Stimulated activated CD8-positive, alpha-beta memory T cell treated with anti-CD3 and anti-CD28 coated beads, Interleukin-4, amount 100 ng/mL, for 24 hours (primary cell): ENCODE measurements at regions not wholly inside any gene's neighbourhood (a gene's known extent, or its start where the extent isn't known, plus 50 kb on each side); places are given as distances from the start of the nearest gene placed in this dataset.

Source experiments
- DNase-seq: peaks from one replicate; pipeline ENCODE4 v3.0.0-alpha.2; 2020; ENCODE audit warnings: low read depth

- no peak for DNase-seq
Observed at GRCh38 chr5:2441495-2442180, 309.8 kb downstream of the IRX2 start.

DNA sequence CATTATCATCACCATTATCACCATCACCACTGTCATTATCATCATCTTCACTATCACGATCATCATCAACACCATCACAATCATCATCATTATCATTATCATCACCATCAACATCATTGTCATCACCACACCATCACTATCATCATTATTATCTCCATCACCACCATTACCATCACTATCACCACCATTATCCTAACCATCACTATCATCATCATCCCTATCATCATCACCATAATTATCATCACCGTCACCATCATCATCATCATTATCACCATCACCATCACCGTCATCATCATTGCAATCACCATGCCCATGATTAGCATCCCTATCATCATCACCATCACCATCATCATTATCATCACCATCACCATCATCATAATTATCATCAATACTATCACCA, 311.9 kb downstream of the IRX2 start:
- DNase-seq = no peak

DNA sequence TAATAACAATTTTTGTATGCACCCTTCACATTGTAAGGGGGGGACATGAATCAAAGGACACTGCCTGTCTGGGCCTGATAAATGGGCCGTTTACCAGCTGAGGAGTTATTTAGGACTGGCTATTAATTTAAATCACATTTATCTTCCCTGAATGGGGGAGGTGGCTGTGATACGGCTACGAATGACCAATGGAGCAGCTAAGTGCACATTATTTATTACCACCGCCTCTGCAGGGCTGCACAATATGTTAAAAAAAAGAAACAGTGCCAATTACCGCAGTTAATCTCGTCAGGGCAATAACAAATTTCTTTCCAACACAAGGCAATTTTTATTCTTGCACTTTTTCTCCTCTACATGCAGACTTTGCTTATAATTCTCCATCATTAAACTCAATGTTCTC, 318.4 kb downstream of the IRX2 start:
- DNase-seq = no peak

GRCh38 chr5:2432076-2432920, 319.2 kb downstream of the IRX2 start:
- DNase-seq = no peak

DNA sequence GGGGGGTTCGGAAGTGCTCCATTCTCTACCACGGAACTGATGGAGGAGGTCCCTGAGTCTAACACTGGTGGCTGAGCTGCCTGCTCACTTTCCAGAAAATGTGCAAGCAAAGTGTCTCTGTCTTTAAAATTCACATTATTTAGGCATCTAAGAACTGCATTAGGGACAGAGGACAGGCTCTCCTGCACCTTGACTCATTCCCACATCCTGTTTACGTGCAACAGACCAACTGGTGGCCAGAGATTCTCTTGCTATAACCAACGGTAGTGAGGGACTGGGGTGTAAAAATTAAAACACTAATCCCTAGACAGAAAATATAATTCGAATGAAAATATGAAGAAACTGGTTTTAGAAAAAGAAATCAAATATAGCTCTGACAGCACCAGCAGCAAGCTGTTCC, 320.9 kb downstream of the IRX2 start:
- no peak for DNase-seq

- no peak for DNase-seq
Observed at GRCh38 chr5:2427983-2428382, 323.5 kb downstream of the IRX2 start.

GRCh38 chr5:2423634-2424033, 327.8 kb downstream of the IRX2 start:
- no peak for DNase-seq

- no peak for DNase-seq
Observed at GRCh38 chr5:2417301-2417700, 334.2 kb downstream of the IRX2 start.

GRCh38 chr5:2415678-2416077, 335.8 kb downstream of the IRX2 start:
- no peak for DNase-seq

DNA sequence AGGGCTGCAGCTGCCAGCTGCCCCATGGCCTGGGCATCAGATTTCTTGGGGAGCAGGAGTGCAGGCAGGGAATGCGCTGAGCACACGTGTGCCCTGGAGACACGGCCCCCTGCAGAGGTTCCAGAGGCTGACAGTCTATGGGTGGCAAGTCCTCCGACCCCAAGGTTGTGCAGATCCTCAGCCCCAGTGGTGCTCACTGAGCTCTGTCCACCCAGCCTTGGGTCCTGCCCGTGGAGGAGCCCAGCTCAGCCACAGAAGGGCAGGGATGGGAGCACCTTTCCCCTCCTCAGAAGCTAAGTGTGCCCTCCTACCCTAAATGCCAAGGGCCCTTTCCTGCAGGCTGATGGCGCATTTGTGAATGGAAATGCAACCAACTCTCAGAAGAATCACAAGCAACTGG, 341.0 kb downstream of the IRX2 start:
- no peak for DNase-seq

DNA sequence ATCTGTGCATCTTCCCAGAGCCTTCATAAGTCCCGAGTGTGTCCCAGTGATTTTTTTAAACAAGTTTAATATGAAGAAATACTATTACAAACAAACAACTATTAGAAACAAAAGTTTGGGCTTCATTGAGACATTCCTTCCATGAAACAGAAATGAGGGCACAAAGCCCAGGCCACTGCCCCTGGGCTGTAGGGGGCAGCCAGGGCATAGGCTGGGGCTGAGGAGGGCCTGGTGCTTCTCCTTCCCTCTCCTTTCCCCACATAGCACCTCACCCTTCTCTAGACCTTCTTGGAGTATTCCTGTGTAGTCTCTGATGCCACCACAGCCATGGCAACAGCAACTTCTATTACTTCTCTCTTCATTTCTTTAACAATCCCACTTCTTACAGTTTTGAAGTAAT, 348.2 kb downstream of the IRX2 start:
- no peak for DNase-seq

DNA sequence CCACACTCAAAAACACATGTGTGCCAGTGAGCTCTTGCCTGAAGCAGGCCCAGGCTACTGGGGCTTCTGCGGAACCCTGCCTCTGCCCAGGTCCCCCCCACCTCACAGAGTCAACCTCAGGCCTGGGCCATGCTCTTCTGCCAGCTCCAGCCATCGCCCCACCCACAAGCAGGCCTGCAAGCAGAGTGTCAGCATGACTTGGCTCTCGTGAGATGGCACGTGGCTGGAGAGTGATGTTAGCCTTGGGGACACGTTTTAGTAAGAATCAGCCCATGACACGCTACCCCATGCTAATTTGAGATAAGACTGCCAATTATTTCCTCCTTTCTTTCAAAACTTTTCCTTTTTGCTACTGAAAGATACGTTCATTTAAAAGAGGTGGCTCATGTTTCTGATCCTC, 351.7 kb downstream of the IRX2 start:
- DNase-seq = no peak

DNA sequence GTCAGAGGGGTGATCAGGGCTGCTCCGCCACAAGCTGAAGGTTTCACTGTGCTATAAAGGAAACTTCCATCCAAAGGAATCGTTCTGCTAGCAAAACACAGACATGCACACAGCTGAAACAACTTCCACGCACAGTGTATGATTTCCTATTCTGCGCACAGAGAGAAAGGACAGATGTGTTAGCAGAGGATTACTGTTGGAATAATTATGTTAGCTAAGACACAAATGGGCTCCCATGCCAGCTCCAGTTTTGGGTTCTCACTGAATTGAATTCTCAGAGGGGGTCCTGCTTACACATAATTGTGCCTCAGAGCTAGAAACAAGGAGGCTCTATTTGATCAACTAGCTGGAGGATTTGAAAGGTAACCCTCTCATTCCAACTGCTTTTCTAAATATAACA, 352.4 kb downstream of the IRX2 start:
- no peak for DNase-seq

GRCh38 chr5:2393556-2393955, 357.9 kb downstream of the IRX2 start:
- no peak for DNase-seq

DNA sequence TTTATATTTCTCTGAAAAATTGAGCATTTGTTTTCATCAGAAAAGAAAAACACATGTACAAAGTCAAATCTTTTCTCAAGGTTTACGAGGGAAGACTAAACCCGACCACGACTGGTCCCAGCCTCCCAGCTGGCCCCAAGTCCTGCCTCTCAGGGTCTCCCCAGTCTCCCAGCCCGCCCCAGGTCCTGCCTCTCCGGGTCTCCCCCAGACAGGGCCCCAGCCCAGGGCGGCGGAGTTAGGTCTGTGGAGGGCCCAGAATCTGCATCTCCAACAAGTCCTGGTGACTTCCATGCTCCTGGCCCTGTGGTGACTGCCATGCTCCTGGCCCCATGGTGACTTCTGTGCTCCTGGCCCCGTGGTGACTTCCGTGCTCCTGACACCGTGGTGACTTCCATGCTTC, 359.9 kb downstream of the IRX2 start:
- no peak for DNase-seq

DNA sequence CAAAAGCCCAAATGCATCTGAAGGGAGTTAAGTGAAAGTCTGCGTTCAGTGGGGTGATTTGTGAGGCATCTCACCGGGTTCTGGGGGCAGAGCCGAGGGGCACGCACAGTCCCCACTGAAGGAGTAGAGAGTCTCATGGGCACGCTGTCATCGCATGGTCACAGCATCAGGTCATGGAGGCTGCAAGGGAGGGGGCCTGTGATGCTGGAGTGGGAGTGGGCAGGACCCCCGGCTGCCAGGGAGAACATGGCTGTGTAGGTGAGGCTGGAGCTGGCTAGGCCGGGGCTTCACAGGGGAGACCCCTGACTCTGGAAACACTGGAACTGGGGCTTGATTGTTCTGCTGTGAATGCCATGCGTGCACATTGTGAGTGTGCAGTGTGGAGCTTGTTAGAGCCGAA, 360.5 kb downstream of the IRX2 start:
- no peak for DNase-seq

DNA sequence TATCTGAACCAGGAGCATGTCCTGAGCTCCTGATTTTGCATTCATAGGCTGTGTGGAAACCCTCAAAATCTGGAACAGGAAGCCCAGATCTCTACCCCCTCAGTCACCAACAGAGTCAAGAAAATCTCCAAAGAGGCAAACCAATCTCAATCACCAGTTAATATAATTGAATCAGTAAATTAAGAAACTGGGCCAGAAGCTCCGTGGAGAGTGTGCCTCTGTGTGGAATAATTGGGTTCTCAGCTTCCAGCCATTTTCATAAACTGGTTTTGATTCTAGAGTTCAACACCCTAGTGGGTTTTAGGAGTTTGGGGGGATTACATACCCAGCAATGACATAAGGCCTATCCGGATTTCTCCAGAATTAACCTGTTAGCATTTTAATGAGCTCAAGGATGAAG, 362.9 kb downstream of the IRX2 start:
- DNase-seq = no peak

GRCh38 chr5:2387634-2388325, 363.7 kb downstream of the IRX2 start:
- no peak for DNase-seq

DNA sequence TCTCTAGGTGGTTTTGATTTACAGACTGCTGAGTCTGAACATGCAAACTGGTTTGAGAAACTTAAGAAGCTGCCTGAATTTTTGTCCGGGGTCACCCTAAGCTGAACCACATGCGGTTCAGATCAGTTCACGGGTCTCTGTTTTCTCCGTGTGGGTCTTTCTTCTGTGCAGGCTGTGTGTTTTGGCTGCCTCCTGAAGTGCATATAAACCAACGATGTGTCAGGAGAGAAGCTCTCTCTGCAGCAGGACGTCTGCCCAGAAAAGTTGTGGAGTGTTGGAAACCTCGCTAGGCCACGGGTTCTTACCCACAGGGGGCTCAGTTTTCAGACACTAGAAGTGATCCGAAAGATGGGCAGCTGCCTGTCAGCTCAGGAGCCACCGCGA, 364.2 kb downstream of the IRX2 start:
- DNase-seq = no peak

DNA sequence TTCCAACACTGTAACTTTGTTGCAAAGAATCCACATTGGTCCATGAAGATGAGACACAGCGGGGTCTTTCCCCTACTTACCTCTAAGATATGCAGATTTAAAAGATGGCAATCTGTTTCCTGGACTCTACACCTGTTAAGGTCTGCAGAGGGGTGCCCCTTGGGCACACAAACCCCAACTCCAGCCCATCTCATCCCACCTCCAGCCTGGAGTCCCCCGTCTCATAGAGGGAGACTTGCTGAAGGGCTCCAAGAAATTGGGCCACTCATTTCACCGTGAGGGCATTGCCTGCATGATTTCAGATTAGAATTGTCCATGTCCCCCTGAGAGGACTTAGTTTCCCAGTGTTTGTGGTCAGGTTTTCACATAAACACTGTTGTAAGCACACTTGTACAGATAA, 365.7 kb downstream of the IRX2 start:
- DNase-seq = no peak

DNA sequence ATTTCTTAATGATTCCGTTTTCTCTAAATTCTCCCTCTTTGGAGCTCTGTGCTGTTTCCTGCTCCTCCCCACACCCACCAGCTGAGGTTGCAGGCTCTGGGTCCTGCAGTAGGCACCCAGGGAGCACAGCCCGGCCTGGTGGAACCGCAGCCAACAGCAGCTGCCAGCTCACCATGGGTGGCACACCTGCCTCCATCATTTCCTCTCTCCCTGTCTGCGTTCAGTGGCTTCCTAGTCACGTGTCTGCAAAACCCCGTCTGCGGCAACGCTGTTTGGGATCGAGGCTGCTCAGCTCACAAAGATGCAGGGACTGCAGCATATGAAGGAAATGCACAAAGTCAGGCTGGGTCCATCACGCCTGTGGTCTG, 367.8 kb downstream of the IRX2 start:
- no peak for DNase-seq

DNA sequence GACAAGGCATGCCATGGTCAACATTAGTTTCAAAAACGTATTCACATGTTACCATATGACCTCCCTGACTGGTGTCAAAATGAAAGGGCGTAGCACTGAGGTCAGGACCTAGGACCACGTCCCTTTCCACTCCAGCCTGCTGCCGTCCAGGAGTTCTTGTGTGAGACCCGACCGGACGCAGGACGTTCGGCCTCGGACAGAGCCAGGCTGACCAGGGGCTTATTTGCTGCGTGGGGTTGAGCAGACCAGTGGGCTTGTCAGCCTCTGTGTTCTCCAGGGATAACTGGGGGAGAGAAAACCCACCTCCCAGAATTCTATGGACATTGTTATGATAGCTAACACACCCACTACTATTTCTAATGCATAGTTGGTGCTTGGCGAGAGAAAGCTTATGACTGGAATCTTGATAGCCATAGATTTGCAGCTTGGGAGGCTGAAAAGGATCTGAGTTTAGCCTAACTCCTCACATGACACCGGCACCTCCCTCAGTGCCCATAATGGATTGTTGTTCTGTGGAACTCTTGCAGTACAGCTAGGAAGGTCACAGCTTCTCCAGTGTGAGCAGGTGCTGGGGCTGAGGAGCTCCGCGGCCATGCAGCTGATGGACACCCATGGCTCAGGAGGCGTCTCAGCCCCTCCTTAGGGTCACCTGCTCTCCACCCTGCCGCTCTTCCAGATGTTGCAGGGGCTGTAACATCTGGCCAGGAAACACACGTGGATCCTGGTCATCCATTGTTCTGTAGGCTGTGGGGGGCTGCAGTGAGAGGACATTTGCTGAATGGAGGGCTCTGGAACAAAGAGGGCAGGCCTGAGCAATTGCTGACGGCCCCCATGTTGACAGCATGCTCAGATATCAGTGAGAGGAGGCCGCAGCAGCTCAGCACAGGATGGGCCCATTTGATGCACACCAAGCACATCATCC, 368.4 kb downstream of the IRX2 start:
- DNase-seq = no peak
